Thoracic aorta (tissue), 2 donors: ENCODE measurements at regions not wholly inside any gene's neighbourhood (a gene's known extent, or its start where the extent isn't known, plus 50 kb on each side); places are given as distances from the start of the nearest gene placed in this dataset.
A peak's percentile ranks its signal among the peaks of the same experiment; 100 is the strongest.
"Not testable (repeated sequence)": the region's sequence is repeated elsewhere in the genome, so short reads cannot be mapped to it uniquely, and the experiment has no call there.

ENCODE experiments used
- ATAC-seq: fragments of 150-250 bp; one replicate; pipeline ENCODE4 v1.8.0; 2017; ENCODE audit warnings: low read depth; ENCODE audit not compliant: insufficient number of reproducible peaks, low FRiP score
- DNase-seq: peaks from one replicate; pipeline ENCODE4 v3.0.0-alpha.2; 2020; ENCODE audit warnings: low spot score
- H3K27ac ChIP-seq, 2 donors: fragments of 200-600 bp; sonication (generic); 1 replicate in 1 of 2; 2 replicates in 1 of 2; pipeline ENCODE4 v1.5.1; 2016; ENCODE audit warnings: mild to moderate bottlenecking in 2 of 2, moderate library complexity in 2 of 2
- H3K27me3 ChIP-seq: fragments of 200-600 bp; sonication (generic); replicated peaks from 2 replicates; pipeline ENCODE4 v1.6.0; 2016; ENCODE audit warnings: mild to moderate bottlenecking; ENCODE audit not compliant: insufficient read depth
- H3K36me3 ChIP-seq: fragments of 200-600 bp; sonication (generic); one replicate; pipeline ENCODE4 v1.5.1; 2016
- H3K4me1 ChIP-seq, 2 donors: fragments of 200-600 bp; sonication (generic); 1 replicate in 1 of 2; 2 replicates in 1 of 2; pipeline versions ENCODE4 v1.5.1 to v1.6.0; 2016; ENCODE audit warnings: low read depth in 2 of 2, mild to moderate bottlenecking in 1 of 2; ENCODE audit not compliant: control insufficient read depth in 1 of 2
- H3K4me3 ChIP-seq: fragments of 200-600 bp; sonication (generic); 2 replicates; pipeline ENCODE4 v1.5.1; 2016; ENCODE audit warnings: mild to moderate bottlenecking
- H3K9me3 ChIP-seq: fragments of 200-600 bp; sonication (generic); 2 replicates; pipeline ENCODE4 v1.5.1; 2016
- CTCF ChIP-seq: fragments of 200-600 bp; sonication (generic); IDR thresholded peaks from one replicate; pipeline ENCODE4 v1.5.1; 2019; ENCODE audit warnings: antibody characterized with exemption

- H3K4me1 ChIP-seq, result no peaks in the 10 kb centered on the region
- DNase-seq, result no peak
- no peaks in the 10 kb centered on the region for H3K9me3 ChIP-seq
- no peaks in the 10 kb centered on the region for H3K36me3 ChIP-seq
- H3K4me3 ChIP-seq, result no peak overlapping the region
- H3K27me3 ChIP-seq, result no peaks in the 10 kb centered on the region
- no peak for ATAC-seq
- H3K27ac ChIP-seq, result no peak overlapping the region
- TF ChIP-seq CTCF, result no peak
These were observed 166.5 kb upstream of the COPS8 start for GRCh38 chr2:236919209-236919608.

GRCh38 chr2:236919801-236920379 lies 165.8 kb upstream of the COPS8 start:
- not testable (repeated sequence) for H3K4me3 ChIP-seq, H3K9me3 ChIP-seq, H3K36me3 ChIP-seq, H3K4me1 ChIP-seq, H3K27ac ChIP-seq, H3K27me3 ChIP-seq, ATAC-seq, DNase-seq

- no peak overlapping the region for H3K27ac ChIP-seq
- no peak overlapping the region for H3K4me3 ChIP-seq
- DNase-seq (no peak), ATAC-seq (no peak)
- no peaks in the 10 kb centered on the region for H3K36me3 ChIP-seq
- no peaks in the 10 kb centered on the region for H3K4me1 ChIP-seq
- H3K27me3 ChIP-seq, result no peaks in the 10 kb centered on the region
- no peaks in the 10 kb centered on the region for H3K9me3 ChIP-seq
- no peak for TF ChIP-seq CTCF
These were observed 163.6 kb upstream of the COPS8 start for GRCh38 chr2:236922061-236922460.

GRCh38 chr2:236928380-236929037 lies 157.2 kb upstream of the COPS8 start:
- H3K36me3 ChIP-seq, result no peaks in the 10 kb centered on the region
- no peak for DNase-seq
- ATAC-seq, result no peak
- peak overlapping the region; percentile 65 for H3K4me3 ChIP-seq
- no peaks in the 10 kb centered on the region for H3K27me3 ChIP-seq
- no peaks in the 10 kb centered on the region for H3K4me1 ChIP-seq
- no peak overlapping the region for H3K27ac ChIP-seq
- no peaks in the 10 kb centered on the region for H3K9me3 ChIP-seq
- no peak for TF ChIP-seq CTCF

GRCh38 chr2:236932831-236933361 lies 152.8 kb upstream of the COPS8 start:
- no peak overlapping the region for H3K27ac ChIP-seq
- no peak for TF ChIP-seq CTCF

More at GRCh38 chr2:236932831-236933361, 152.8 kb upstream of the COPS8 start:
- no peaks in the 10 kb centered on the region for H3K9me3 ChIP-seq
- no peaks in the 10 kb centered on the region for H3K27me3 ChIP-seq
- H3K4me1 ChIP-seq, result no peaks in the 10 kb centered on the region
- DNase-seq (no peak), ATAC-seq (no peak)
- H3K36me3 ChIP-seq, result no peaks in the 10 kb centered on the region
- H3K4me3 ChIP-seq, result no peak overlapping the region
